ENCODE measurements at regions not wholly inside any gene's neighbourhood (a gene's known extent, or its start where the extent isn't known, plus 50 kb on each side); places are given as distances from the start of the nearest gene placed in this dataset.
"Not testable (repeated sequence)": the region's sequence is repeated elsewhere in the genome, so short reads cannot be mapped to it uniquely, and the experiment has no call there.

DNA sequence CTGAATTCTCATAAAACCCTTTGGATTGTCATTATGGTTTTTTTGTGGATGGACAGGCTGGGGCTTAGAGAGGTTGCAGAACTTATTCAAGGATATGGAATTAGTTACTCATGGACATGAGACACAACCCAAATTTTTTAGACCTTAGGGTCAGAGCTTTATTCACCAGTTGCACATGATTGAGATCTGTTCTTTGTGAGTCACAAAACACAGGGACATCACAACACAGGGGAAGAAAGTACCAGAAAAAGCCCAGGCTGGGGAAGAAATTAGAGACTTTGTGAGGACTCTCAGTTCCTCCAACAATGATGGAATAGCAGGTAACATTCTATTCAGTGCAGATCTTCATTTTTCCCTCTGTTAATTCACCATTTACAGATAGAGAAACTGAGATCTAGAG is 602.4 kb upstream of the CPEB2 start:
- no peak for DNase-seq

DNA sequence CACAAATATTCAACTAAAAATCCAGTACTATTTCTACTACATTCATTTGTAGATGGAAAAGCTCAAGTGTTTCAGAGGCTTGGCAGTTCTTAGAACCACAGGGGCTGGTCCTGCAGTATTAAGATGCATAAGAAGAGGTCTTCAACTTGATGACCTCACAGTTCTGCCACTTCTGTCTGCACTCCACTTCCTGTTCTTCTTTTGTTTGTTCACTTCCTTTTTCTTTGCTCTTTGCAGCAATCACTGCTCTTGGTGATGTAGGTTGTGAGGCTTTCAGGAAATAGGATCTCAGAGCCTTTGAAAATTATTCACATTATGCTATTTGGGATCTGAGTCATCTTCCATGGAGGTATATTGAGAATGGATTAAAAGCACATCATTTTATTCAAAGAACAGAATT is 602.0 kb upstream of the CPEB2 start:
- DNase-seq = no peak

DNA sequence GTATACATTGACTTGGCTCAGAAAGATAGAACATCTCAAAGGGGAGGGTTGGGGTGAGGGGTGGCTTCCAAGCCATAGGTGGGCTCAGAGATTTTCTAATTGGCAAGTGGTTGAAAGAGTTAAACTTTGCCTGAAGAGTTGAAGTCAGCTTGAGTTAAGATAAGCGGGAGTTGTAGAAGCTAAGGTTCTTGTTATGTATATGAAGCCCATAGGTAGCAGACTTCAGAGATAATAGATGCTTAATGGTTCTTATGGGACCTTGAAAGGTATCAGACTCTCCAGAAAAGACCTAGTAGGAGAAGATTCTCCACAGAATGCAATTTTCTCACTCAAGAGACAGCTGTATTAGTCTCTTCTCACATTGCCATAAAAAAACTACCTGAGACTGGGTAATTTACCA is 599.1 kb upstream of the CPEB2 start:
- no peak for DNase-seq

DNA sequence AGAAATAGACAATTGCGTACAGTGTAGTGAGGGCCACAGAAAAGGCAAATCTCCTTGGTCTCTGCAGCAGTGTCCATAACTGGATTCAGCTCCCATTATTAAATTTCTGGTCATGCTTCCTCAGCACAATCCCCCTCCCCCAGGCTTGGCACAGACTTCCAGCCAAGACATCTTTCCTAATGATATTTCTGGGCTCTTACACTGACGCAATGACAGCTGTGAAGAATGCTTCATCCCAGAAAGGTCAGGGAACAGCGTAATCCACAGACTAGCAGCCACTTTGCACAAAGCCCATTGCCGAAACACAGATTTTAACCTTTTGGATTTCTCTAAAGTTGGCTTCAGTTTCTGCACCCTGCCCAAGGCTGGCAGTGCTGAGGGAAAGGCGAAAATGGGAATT is 597.6 kb upstream of the CPEB2 start:
- DNase-seq = no peak

DNA sequence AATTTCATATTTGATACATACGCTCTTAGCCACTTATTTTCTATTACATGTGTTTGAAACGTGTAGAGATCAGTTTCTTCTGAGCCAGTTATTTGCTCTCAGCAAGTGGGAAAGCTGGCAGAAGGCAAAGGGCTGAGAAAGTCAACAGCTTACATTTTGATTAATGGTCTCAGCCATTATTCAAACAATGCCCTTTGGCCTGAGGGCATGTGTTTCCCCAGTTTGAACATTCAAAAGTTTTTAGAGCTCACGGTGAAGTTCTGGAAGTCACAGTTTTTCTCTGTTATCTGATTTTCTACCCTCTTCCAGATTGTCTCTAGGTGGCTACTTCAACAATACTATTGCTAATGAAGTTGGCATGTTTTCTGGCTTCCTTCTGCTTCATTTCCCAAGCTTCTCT is 591.8 kb upstream of the CPEB2 start:
- DNase-seq = no peak

DNA sequence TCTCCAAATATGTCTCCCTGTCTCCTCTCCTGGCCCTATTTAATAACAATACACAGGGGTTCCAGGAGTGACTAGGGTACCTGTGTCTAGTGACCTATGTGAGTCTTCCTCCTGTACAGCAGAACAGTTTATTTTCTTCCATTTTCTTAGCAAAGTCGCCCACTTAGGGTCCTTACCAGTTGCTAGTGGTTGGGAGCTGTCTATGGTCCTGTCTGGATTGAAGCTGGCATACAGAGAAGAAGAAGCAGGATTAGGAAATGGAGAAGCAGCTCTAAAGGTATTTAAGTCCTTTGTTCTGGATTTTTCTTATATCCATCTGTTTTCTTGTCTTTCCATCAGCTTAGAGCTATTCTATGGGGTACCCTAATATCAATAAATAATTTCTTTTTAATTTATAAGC is 587.1 kb upstream of the CPEB2 start:
- no peak for DNase-seq

DNA sequence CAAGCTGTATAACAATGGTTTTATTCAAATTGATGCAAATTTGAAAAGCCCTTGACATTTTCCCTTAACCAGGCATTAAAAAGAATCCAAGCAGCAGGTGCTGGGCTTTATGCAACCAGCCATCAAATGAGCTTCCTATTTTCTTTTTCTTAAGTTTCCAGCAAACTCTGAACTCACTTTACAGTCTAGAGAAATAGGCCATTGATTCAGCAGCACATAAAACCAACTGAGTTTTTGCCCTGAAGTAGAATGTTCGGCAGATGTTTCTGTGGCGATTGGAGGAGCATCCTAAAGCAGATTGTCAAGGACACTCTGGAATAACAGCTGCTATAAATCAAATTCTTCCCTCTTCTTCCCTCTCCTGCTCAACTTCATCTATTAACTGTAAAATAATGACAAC is 582.8 kb upstream of the CPEB2 start:
- no peak for DNase-seq

DNA sequence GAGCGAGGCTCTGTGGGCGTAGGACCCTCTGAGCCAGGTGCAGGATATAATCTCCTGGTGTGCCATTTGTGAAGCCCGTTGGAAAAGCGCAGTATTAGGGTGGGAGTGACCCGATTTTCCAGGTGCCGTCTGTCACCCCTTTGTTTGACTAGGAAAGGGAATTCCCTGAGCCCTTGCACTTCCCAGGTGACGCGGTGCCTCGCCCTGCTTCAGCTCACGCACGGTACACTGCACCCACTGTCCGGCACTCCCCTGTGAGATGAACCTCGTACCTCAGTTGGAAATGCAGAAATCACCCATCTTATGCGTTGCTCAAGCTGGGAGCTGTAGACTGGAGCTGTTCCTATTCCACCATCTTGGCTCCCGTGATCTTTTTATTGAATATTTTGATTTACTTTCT is 576.0 kb upstream of the CPEB2 start:
- DNase-seq = not testable (repeated sequence)

DNA sequence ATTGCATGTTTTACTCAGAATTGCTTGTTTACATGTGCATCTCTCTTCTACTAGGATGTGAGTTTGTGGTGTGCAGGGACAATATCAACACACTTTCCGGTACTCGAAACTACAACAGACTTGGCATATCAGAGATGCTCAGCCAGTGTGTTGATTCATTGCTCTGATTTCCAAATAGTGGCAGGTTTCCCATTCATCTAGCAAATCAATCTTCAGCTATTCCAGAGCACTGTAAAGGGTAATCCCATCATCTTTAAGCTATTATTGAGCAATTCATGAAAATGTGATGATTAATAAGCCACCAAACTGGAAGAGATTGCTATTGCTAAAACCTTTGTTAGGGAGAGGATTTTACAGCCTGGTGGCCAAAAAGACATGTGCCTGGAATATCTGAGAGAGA is 574.2 kb upstream of the CPEB2 start:
- DNase-seq = no peak

DNA sequence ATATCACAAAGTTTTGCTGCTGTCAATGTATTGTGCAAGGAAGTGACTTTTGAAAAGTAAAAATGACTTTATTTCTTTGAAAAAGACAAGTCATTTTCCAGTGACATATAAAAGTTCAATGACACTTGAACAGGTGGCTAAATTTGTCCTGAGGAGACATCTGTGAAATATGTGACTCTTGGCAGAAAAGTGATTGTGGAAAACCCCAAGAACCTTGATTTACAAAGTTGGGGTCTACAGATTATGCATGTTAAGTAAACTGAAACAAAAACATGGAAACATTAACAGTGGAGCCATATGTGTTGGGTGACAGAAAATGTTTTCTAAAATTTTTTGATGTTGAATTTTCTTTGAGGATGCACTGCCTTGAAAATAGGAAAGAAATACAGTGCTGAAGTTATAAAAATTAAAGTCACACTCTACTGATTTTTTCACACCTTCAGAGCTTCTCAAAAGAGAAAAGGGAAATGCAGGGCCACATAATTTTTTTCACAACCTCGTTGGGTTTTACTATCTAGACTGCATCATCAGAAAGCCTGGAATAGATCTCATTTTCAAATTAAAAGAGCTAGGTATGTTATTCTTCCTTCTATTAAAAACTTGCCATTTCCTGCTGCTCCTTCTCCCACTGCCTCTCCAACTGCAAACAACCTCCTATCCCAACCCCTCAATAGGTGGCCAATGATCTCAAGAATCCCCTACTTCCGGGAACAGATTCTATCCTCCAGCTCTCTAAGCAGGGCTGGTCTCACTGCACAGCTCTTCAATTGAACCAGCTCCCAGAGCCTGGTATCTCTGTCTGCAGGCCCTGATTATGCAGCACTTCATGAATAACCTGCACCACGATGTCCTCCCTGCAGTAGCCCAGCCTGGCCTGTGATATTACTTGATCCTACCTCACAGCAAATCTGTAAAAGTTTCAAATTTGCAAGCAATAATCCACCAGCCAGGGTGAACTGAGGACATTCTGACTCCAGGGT is 570.8 kb upstream of the CPEB2 start:
- DNase-seq = no peak

DNA sequence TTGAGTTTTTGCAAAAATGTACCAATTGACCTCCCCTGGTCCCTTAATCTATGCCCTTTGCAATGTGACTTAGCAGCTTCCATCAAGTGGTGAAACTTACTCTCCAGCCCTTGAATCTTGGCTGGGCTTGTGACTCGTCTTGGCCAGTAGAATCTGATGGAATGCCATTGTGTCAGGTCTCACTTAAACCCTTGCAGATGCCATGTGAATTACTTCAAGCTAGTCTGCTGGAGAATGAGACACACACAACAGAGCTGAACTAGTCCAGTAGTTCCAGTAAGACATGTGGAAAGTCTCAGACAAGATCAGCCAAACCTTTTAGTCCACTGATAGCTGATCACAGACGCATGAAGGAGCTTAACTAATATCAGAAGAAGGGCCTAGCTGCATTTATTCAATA is 567.8 kb upstream of the CPEB2 start:
- no peak for DNase-seq

DNA sequence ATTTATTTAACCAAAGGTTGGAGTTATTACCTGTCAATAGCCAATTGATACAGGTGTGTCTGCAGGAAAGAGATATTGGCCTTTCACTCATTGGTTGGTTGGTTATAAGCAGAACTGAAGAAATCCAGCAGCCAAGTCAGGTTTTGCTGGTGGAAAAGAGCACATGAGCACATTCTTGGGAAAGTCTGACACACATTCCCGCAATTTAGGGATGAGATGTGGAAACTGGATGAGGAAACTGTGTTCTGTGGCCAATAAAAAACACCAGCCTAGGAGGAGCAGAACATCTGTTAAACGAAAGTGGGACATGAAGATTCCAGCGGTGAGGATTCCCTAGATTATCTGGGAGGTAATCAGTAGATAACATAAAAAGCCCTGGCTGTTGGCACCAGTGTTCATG is 567.4 kb upstream of the CPEB2 start:
- no peak for DNase-seq

DNA sequence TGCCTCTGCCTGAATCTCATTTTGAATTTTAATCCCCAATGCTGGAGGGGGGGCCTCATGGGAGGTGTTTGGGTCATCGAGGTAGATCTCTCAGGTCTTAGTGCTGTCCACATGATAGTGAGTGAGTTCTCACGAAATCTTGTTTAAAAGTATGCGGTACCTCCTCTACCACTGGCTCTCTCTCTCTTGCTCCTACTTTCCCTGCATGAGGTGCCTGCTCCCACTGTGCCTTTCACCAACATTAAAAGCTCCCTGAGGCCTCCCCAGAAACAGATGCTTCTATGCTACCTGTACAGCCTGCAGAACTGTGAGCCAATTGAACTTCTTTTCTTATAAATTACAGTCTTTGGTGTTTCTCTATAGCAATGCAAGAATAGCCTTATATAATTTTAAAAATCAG is 560.7 kb upstream of the CPEB2 start:
- no peak for DNase-seq

DNA sequence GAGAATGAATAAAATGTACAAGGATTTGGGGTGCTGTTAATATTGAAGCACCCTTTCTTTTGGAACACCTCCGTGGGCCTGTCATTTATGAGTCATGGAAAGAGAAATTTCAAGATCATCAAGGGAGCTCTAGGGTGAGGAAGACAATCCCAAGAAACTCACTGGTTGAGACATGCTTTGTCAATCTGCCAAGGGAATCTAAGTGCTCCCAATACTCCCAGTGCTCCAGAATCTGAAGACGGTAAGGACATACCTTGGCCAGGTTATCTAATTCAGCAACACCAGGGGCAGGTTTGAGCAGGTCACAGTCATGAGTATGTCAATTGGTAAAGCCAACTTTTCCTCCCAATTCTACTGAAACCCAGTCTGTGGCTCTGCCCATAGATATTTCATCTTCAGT is 556.4 kb upstream of the CPEB2 start:
- no peak for DNase-seq

DNA sequence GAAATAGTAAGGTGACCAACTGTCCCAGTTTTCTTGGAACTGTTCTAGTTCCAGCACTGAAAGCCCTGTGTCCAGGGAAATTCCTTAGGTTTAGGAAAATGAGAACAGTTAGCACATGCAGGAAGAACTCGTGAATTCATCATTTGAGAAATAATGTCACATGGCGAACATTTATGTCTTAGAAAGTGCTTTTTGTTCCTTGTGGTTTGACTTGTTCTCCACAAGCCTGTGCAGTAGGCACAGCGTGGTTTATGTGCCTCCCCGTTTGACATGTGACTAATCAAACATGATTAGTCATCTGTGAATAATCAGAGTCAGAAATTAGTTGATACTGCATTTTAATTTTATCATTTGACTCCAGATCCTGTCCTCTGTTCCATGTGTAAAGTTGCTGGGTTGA is 556.0 kb upstream of the CPEB2 start:
- no peak for DNase-seq

DNA sequence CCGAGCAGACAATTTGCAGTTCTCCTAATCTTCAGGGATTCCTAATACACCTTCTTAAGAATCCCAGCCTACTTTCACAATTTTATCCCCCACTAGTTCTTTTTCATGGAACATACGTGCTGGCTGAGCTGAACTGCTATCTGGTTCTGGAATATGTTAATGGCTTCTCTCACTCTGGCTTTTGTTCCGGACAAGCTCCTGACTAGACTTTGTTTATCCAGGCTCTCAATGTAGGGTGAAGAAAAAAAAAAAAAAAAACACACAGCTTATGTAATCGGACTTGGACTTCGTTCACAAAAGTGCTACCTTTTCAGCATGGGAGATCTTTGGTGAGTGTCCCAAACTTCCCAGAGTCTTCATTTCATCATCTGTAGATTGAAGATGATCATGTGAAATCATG is 555.4 kb upstream of the CPEB2 start:
- DNase-seq = no peak

DNA sequence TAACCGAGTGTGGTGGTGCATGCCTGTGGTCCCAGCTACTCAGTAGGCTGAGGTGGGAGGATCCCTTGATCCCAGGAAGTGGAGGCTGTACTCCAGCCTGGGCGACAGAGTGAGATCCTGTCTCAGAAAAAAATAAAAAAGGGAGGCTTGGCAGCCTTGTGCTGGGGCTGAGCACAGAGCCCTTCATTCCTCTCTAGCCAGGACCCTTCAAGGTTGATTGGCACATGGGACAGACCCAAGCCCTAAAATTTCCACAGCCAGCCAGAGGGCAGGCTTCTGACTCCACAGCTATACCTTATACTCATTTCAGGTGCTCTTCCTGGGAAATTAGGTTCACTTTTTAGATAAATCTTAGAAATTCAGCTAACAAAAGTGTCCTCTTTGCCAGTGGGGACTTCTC is 553.0 kb upstream of the CPEB2 start:
- no peak for DNase-seq

DNA sequence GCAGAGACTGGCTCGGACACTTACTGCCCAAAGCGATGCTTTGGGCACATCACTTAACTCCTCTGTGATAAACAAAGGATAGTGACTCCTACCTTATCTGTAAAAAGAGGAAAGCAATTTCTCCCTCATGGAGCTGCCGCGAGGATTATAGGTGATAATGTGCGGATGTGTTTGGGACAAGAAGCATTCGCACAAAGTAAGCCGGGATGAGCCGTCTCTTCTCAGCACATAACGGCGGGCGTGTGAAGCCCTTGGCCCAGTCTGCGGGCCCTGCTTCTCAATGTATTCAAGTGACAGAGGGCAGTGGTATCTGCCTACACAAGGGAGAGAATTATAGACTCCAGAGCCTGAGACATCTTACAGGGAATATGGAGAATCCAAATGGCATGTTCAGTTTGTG is 550.3 kb upstream of the CPEB2 start:
- no peak for DNase-seq

DNA sequence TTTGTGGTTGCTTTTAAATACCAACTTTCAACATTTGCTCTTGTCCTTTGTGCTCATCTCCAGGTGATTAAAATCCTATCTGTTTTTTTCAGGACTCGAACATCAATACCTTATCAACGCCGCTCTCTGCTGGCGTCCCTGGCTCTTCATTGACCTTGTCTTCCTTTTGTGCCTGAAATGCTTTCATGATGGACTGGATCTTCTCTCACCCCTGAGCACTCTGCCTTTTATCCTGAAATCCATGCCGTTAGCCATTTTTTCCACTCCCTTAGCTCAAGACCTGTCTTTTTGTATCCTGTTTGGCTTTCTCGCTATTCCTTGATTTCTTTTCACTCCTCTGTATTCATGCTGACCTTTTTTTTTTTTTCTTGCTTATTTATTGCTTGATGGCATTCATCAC is 549.5 kb upstream of the CPEB2 start:
- no peak for DNase-seq

DNA sequence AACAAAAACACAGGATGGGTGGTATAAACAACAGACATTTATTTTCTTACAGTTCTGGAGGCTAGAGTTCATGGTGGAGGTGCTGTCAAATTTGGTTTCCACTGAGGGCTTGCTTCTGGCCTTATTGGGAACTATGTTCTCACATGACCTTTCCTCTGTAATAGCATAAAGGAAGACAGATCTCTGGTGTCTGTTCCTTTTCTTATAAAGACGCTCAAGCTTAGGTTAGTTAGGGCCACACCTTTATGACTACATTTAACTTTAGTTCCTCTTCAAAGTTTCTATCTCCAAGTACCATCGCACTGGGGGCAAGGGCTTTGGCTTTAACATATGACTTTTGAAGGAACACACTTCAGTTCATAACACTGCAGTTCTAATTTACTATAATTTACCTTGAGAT is 543.8 kb upstream of the CPEB2 start:
- DNase-seq = no peak

DNA sequence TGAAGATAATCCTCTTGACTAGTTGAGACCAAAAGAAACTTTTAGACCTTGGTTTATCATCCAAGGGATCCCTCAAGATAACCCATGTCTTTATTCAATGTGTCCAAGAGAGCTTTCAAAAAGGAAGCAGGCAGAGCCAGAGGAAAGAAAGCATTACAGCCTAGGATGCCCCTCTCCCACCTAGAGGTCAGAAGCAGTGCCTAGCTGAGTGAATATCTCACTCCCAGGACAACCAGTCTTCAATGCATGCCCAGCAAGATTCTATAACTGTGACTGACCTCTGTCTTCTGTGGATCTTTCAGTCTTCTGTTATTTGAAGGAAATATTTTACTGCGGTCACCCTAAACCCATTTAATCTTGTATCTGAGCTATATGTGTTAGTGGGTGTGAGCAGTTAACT is 537.2 kb upstream of the CPEB2 start:
- DNase-seq = no peak

DNA sequence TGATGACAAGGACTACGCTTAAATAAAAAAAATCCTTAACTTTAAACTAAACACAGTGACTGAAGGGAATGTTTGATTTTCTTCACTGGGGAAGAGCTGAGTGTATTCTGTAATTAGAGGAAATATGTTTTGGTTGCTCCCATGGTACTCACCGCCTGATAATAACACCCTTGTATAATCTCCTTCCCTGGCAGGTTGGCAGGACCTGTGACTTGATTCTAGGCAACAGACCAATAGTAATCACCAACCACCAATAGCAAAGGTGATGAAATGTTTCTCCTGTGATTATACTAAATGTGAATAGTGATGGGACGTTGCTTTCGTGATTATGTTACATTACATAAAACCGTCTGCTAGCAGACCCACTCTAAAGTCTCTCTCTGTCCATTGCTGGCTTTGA is 536.8 kb upstream of the CPEB2 start:
- DNase-seq = no peak

DNA sequence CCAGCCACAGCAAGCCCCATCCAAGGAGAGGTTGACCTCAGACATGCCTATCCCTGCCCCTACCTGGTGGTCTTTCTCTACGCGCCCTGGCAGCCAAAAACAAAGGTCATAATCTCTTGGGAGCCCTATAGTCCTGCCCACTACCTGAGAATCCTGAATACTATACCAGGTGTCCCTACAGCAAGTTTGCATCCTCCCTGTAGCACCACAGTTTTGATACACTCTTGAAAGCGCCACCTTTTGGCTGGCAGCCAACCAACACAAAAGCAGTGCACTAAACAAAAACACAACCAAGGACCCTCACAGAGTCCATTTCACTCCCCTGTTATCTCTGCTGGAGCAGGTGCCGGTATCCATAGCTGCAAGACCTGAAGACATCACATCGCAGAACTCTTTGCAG is 523.8 kb upstream of the CPEB2 start:
- DNase-seq = no peak

DNA sequence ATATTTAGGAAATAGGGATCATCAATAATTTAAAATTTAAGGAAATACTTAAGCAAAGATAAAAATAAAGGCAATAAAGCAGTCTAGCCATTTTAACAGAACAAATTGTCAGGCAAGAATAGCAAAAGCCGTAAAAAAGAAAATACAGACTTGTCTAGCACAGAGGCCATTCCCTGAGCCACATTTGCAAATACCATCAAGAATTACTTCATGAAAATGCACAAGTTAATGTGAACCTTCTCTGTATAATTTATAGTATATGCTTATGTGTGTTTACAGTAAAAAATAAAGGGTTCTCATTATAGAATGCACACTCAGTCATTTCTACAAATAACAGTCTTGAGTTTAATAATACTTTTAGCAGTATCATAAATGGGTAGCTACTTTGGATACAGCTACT is 505.9 kb upstream of the CPEB2 start:
- DNase-seq = no peak

DNA sequence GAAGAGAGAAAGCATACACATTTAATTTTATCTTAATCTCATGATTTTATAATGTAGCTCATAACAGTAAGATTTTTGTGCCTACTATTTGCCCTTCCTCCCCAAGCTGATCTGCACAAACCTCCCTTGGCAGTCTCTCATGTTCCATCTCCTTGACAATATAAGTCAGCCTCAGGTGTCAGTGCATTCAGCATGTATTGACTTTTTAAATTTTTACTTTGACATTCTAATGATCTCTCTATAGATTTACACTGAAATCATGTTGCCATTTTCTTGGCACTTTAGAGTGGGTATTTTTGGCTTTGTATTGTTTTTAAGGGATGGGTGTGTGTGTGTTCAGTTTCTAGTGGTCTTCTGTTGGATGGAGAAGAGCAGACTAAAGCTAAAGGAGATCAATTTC is 505.3 kb upstream of the CPEB2 start:
- no peak for DNase-seq

Data from GOT3 (cell line).